Muscle of leg (tissue), 3 donors: ENCODE measurements at regions not wholly inside any gene's neighbourhood (a gene's known extent, or its start where the extent isn't known, plus 50 kb on each side); places are given as distances from the start of the nearest gene placed in this dataset.

Experiments used
- DNase-seq: peaks from one replicate; pipeline ENCODE4 v3.0.0; 2013
- H3K27ac ChIP-seq: one replicate; pipeline ENCODE4 v1.5.1; 2013; ENCODE audit warnings: mild to moderate bottlenecking, low read length, control low read depth
- H3K27me3 ChIP-seq: one replicate; pipeline ENCODE4 v1.6.1; 2013; ENCODE audit warnings: low read length; ENCODE audit not compliant: control insufficient read depth, insufficient read depth
- H3K36me3 ChIP-seq: one replicate; pipeline ENCODE4 v1.6.1; 2013; ENCODE audit warnings: low read length; ENCODE audit not compliant: control insufficient read depth, insufficient read depth
- H3K4me1 ChIP-seq: one replicate; pipeline ENCODE4 v1.6.1; 2013; ENCODE audit warnings: low read length; ENCODE audit not compliant: control insufficient read depth, insufficient read depth
- H3K4me3 ChIP-seq: one replicate; pipeline ENCODE4 v1.5.1; 2013; ENCODE audit warnings: low read length, control low read depth
- H3K9me3 ChIP-seq: replicated peaks from 2 replicates; pipeline ENCODE4 v1.6.1; 2013; ENCODE audit warnings: low read depth, low read length; ENCODE audit not compliant: control insufficient read depth
- WGBS: methylation state at CpG from one replicate; pipeline ENCODE4 v1.1.5; 2013; ENCODE audit warnings: missing lambda C conversion rate; ENCODE audit not compliant: insufficient coverage; 5-methylcytosine and 5-hydroxymethylcytosine counted together

DNA sequence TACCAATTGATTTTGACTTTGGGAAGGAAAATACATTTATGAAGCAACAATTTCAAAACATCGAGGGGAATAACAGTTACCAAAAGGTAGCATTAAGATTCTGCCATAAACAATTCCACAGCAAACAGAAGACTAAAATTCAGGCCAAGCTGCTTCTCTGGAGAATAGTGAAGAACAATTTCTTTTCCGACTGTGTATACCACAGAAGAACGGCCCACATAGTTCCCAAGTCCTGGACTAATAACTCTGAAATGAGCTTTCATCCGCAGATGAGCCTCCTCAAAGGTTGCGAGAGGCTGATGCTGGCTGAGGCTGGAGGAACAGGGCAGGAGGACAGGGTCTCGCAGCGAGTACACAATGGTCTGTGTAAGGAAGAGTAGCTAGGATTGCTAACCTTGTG is 278.9 kb upstream of the TCF4 start:
- Histone ChIP-seq H3K36me3 (no peaks in the 10 kb centered on the region), H3K4me1 (peaks cover 16% of the 10 kb centered on the region), H3K4me3 (no peak overlapping the region), H3K9me3 (no peaks in the 10 kb centered on the region), H3K27me3 (no peaks in the 10 kb centered on the region), H3K27ac (peak overlapping the region; percentile 49)
- DNase-seq, result peak; percentile 71
- 44% methylated on average over 5 of the region's 7 CpGs for WGBS

DNA sequence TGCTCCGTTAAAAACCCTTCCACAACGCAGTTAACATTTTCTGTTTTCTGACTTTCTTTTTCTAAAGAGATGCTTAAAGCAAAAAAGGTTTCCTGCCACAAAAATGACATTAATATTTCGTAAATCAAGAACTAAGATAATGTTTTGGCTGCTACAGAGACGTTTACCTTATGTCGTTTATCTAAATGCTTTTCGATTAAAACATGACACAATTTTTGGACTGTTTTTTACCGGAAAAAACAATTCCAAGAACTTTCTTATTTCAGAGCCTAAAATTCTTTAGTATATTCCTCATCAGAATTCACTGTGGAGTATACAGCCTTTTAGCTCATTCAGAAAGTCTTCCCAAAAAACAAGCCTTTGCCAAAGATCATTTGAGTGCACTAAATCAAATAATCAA is 278.0 kb upstream of the TCF4 start:
- H3K27me3 ChIP-seq, result no peaks in the 10 kb centered on the region
- peak; percentile 80 for DNase-seq
- WGBS, result no CpG with 5 or more reads among the region's 7 CpGs
- no peaks in the 10 kb centered on the region for H3K9me3 ChIP-seq
- no peaks in the 10 kb centered on the region for H3K36me3 ChIP-seq
- peak overlapping the region; percentile 68 for H3K27ac ChIP-seq
- peaks cover 16% of the 10 kb centered on the region for H3K4me1 ChIP-seq
- no peak overlapping the region for H3K4me3 ChIP-seq

- H3K27ac ChIP-seq, result peak overlapping the region; percentile 87
- no peaks in the 10 kb centered on the region for H3K9me3 ChIP-seq
- no CpG with 5 or more reads among the region's 1 CpG for WGBS
Measured at GRCh38 chr18:55864281-55864680, 276.3 kb upstream of the TCF4 start.

GRCh38 chr18:55863876-55864275 is 275.9 kb upstream of the TCF4 start:
- H3K4me1 ChIP-seq, result peaks cover 17% of the 10 kb centered on the region
- H3K4me3 ChIP-seq, result no peak overlapping the region
- no peaks in the 10 kb centered on the region for H3K9me3 ChIP-seq
- 33% methylated on average over 1 of the region's 7 CpGs for WGBS
- peak overlapping the region; percentile 87 for H3K27ac ChIP-seq
- peak; percentile 90 for DNase-seq
- no peaks in the 10 kb centered on the region for H3K27me3 ChIP-seq
- no peaks in the 10 kb centered on the region for H3K36me3 ChIP-seq

More at GRCh38 chr18:55864281-55864680, 276.3 kb upstream of the TCF4 start:
- Histone ChIP-seq H3K4me1 (peaks cover 18% of the 10 kb centered on the region), H3K36me3 (no peaks in the 10 kb centered on the region), H3K4me3 (no peak overlapping the region), H3K27me3 (no peaks in the 10 kb centered on the region)
- peak; percentile 79 for DNase-seq

DNA sequence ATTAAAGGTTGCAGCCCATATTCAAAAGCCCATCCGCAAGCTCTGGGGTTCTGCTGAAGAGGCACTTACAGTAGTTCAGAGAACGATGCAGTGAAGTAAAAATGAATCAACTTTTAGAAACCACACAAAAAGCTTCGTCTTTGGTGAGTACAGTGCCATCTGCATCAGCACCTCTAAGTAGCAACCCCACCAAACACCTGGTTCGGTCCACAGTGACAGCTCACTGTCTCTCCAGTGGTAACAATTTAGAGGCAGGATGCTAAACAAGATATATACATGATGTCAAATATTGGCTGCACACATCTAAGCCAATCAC is 275.4 kb upstream of the TCF4 start:
- peak overlapping the region; percentile 2 for H3K4me3 ChIP-seq
- H3K4me1 ChIP-seq, result peaks cover 17% of the 10 kb centered on the region
- H3K9me3 ChIP-seq, result no peaks in the 10 kb centered on the region
- H3K27me3 ChIP-seq, result no peaks in the 10 kb centered on the region
- WGBS, result no CpG with 5 or more reads among the region's 4 CpGs
- no peaks in the 10 kb centered on the region for H3K36me3 ChIP-seq
- peak overlapping the region; percentile 87 for H3K27ac ChIP-seq
- peak; percentile 36 for DNase-seq

- H3K27me3 ChIP-seq, result no peaks in the 10 kb centered on the region
- WGBS, result 68% methylated on average over 16 of the region's 20 CpGs
Measured at GRCh38 chr18:55862693-55863390, 274.9 kb upstream of the TCF4 start.

GRCh38 chr18:55861266-55861665 is 273.3 kb upstream of the TCF4 start:
- H3K4me1 ChIP-seq, result peaks cover 20% of the 10 kb centered on the region
- H3K36me3 ChIP-seq, result no peaks in the 10 kb centered on the region
- no peak overlapping the region for H3K27ac ChIP-seq
- peak; percentile 56 for DNase-seq
- WGBS, result 100% methylated on average over 1 of the region's 6 CpGs
- no peak overlapping the region for H3K4me3 ChIP-seq
- H3K9me3 ChIP-seq, result no peaks in the 10 kb centered on the region
- H3K27me3 ChIP-seq, result no peaks in the 10 kb centered on the region

More at GRCh38 chr18:55862693-55863390, 274.9 kb upstream of the TCF4 start:
- Histone ChIP-seq H3K9me3 (no peaks in the 10 kb centered on the region), H3K4me1 (peaks cover 19% of the 10 kb centered on the region), H3K36me3 (no peaks in the 10 kb centered on the region), H3K27ac (peak overlapping the region; percentile 87), H3K4me3 (no peak overlapping the region)
- no peak for DNase-seq

- Histone ChIP-seq H3K27me3 (no peaks in the 10 kb centered on the region), H3K4me1 (peaks cover 18% of the 10 kb centered on the region), H3K9me3 (no peaks in the 10 kb centered on the region), H3K27ac (peak overlapping the region; percentile 78), H3K4me3 (peak overlapping the region; percentile 33), H3K36me3 (no peaks in the 10 kb centered on the region)
- 22% methylated on average over 4 of the region's 17 CpGs for WGBS
- DNase-seq, result peak; percentile 80
Measured at GRCh38 chr18:55858661-55859515, 270.9 kb upstream of the TCF4 start.

DNA sequence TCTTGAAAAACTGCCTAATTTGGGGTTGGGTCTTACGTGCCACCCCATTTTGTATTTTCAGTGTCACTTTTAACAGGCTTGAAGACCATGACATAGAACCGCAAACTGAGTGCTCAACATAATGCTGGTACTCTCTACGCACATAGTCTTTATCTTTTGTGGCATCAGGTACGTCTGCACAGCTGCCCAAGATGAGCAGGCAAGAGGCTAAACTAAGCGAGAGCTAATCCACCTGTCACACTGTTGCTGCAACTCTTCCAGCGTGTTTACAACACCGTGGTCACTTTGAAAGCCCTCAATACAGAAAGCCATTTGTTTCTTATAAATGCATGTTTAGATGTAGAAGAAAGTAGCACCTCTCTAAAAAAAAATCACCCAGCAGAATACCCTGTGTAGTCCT is 270.0 kb upstream of the TCF4 start:
- WGBS, result 86% methylated on average over 3 of the region's 7 CpGs
- no peaks in the 10 kb centered on the region for H3K27me3 ChIP-seq
- peaks cover 12% of the 10 kb centered on the region for H3K4me1 ChIP-seq
- peak; percentile 25 for DNase-seq
- no peaks in the 10 kb centered on the region for H3K9me3 ChIP-seq
- H3K27ac ChIP-seq, result peak overlapping the region; percentile 78
- H3K4me3 ChIP-seq, result peak overlapping the region; percentile 33
- H3K36me3 ChIP-seq, result no peaks in the 10 kb centered on the region

DNA sequence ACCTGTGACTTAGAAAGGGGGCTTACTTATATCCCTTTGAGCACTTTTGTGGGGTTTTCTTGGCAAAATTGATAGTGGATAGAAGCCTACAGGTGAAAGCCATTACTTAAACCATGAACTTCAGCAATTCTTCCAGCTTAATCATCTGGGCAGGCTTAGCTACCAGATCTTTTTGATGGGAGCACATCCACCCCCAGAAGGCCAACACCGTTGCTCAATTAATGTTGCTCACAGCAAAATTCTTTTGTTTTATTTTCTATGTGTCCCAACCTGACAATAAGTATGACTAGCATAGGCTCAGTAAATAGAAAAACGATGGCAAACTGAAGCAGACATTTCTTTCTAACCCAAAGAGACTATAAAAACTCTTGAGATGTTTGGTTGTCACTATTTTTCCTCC is 269.4 kb upstream of the TCF4 start:
- H3K27me3 ChIP-seq, result no peaks in the 10 kb centered on the region
- no peak overlapping the region for H3K4me3 ChIP-seq
- H3K27ac ChIP-seq, result no peak overlapping the region
- peaks cover 10% of the 10 kb centered on the region for H3K4me1 ChIP-seq
- H3K36me3 ChIP-seq, result no peaks in the 10 kb centered on the region
- DNase-seq, result no peak
- no CpG with 5 or more reads among the region's 2 CpGs for WGBS
- H3K9me3 ChIP-seq, result no peaks in the 10 kb centered on the region
